HepG2 (cell line): ENCODE measurements at regions not wholly inside any gene's neighbourhood (a gene's known extent, or its start where the extent isn't known, plus 50 kb on each side); places are given as distances from the start of the nearest gene placed in this dataset.
A peak's percentile ranks its signal among the peaks of the same experiment; 100 is the strongest.

ENCODE experiments used
- ATAC-seq: fragments of 200-7000 bp; cut with Tn5 transposase; 3 replicates; pipeline ENCODE4 v1.9.1; 2020; ENCODE audit warnings: mild to moderate bottlenecking, moderate library complexity
- BruUV-seq: library from RNA; stranded (reverse); fragments of 400-500 nt; replicated peaks from 2 replicates; lab custom pipeline; 2021; lab: Mats Ljungman, UMichigan
- CTCF ChIA-PET: fragments of 300-600 bp; formaldehyde crosslinking; extraction: SDS; loops from one replicate; lab custom pipeline; 2021; ENCODE audit warnings: low total read pairs, inconsistent platforms, low intra/inter-chr PET ratio; lab: Yijun Ruan, JAX
- POLR2A ChIA-PET: fragments of 350-600 bp; sonication (Branson Sonifier 250); formaldehyde crosslinking; loops from one replicate; lab custom pipeline; 2020; ENCODE audit warnings: antibody characterized with exemption, inconsistent platforms; lab: Yijun Ruan, JAX
- DNase-seq: peaks from one replicate; pipeline ENCODE4 v3.0.0-alpha.2; 2015; ENCODE audit warnings: low spot score
- FAIRE-seq: peaks from 3 replicates; lab custom pipeline; 2011; peaks lifted over from hg19 to GRCh38; lab: Jason Lieb, UNC
- H2AFZ ChIP-seq: one replicate; pipeline ENCODE4 v1.6.1; 2011; ENCODE audit warnings: low read length, inconsistent platforms
- H3K27ac ChIP-seq: fragments of 300-600 bp; 3 replicates; pipeline ENCODE4 v1.8.0; 2011; ENCODE audit warnings: mixed run types, mild to moderate bottlenecking, mixed read lengths, low read length, inconsistent platforms; ENCODE audit not compliant: insufficient read depth; ENCODE audit errors: extremely low read length
- H3K27me3 ChIP-seq, 2 experiments: fragments of 200-600 bp in 1 of 2; 2 replicates in 1 of 2; 3 replicates in 1 of 2; pipeline versions ENCODE4 v1.6.0 to v1.8.0; 2011; ENCODE audit warnings: low read length in 2 of 2, mild to moderate bottlenecking in 2 of 2, moderate library complexity in 2 of 2, inconsistent platforms in 1 of 2; ENCODE audit not compliant: insufficient read depth in 2 of 2, control insufficient read depth in 1 of 2
- H3K36me3 ChIP-seq, 2 experiments: fragments of 200-600 bp in 1 of 2; replicated peaks in 1 of 2; 2 replicates in 1 of 2; 3 replicates in 1 of 2; pipeline versions ENCODE4 v1.5.1 to v1.8.0; 2011; ENCODE audit warnings: low read length in 2 of 2, inconsistent platforms in 1 of 2; ENCODE audit not compliant: insufficient read depth in 2 of 2, control insufficient read depth in 1 of 2
- H3K4me1 ChIP-seq: 2 replicates; pipeline ENCODE4 v1.5.1; 2012; ENCODE audit warnings: low read length, inconsistent platforms; ENCODE audit not compliant: insufficient read depth
- H3K4me2 ChIP-seq: 2 replicates; pipeline ENCODE4 v1.6.0; 2011; ENCODE audit warnings: low read depth, low read length, inconsistent platforms
- H3K4me3 ChIP-seq, 3 experiments: fragments of 200-600 bp in 1 of 3; sonication (generic), shearing (Covaris generic) in 1 of 3; replicated peaks in 1 of 3; 2 replicates each; pipeline ENCODE4 v1.5.1; 2011 to 2016; ENCODE audit warnings: low read length in 3 of 3, inconsistent platforms in 2 of 3, low read depth in 2 of 3, mild to moderate bottlenecking in 2 of 3, control low read depth in 1 of 3, mixed read lengths in 1 of 3; ENCODE audit not compliant: insufficient read depth in 1 of 3
- H3K79me2 ChIP-seq: one replicate; pipeline ENCODE4 v1.6.1; 2011; ENCODE audit warnings: low read length, inconsistent platforms; ENCODE audit not compliant: insufficient read depth
- H3K9ac ChIP-seq: 2 replicates; pipeline ENCODE4 v1.6.0; 2011; ENCODE audit warnings: mild to moderate bottlenecking, low read depth, low read length, inconsistent platforms; ENCODE audit not compliant: insufficient read depth
- H3K9me3 ChIP-seq: 2 replicates; pipeline ENCODE4 v1.5.1; 2012; ENCODE audit warnings: mild to moderate bottlenecking, low read length
- H4K20me1 ChIP-seq: 2 replicates; pipeline ENCODE4 v1.6.0; 2011; ENCODE audit warnings: inconsistent platforms, mild to moderate bottlenecking, low read length, moderate library complexity; ENCODE audit not compliant: insufficient read depth
- FOSL2 ChIP-seq: sonication (generic); formaldehyde crosslinking; IDR thresholded peaks from 2 replicates; pipeline ENCODE4 v1.4.0; 2020; ENCODE audit warnings: missing genetic modification reagents
- KLF9 ChIP-seq: IDR thresholded peaks from 2 replicates; pipeline ENCODE4 v1.6.1; 2016; ENCODE audit warnings: low read depth
- MEF2D ChIP-seq: sonication (generic); formaldehyde crosslinking; IDR thresholded peaks from 2 replicates; pipeline ENCODE4 v1.5.1; 2020; ENCODE audit warnings: mild to moderate bottlenecking, missing genetic modification reagents
- NFE2 ChIP-seq: sonication (generic); formaldehyde crosslinking; IDR thresholded peaks from 2 replicates; pipeline ENCODE4 v1.4.0; 2020; ENCODE audit warnings: missing genetic modification reagents
- SIN3A ChIP-seq: IDR thresholded peaks from 2 replicates; pipeline ENCODE4 v1.6.1; 2011; ENCODE audit warnings: low read depth, mild to moderate bottlenecking, control low read depth, low read length, borderline replicate concordance
- STAG1 ChIP-seq: sonication (generic); formaldehyde crosslinking; IDR thresholded peaks from 2 replicates; pipeline ENCODE4 v1.4.0; 2020; ENCODE audit warnings: missing genetic modification reagents
- ZKSCAN8 ChIP-seq: IDR thresholded peaks from 2 replicates; pipeline ENCODE4 v1.6.1; 2016; ENCODE audit warnings: borderline replicate concordance, missing genetic modification reagents, missing compliant biosample characterization
- WGBS: methylation state at CpG from one replicate; pipeline ENCODE4 v1.1.6; 2017; ENCODE audit warnings: low lambda C conversion rate; 5-methylcytosine and 5-hydroxymethylcytosine counted together
- in situ Hi-C: cut with HindIII; loops from 2 replicates; pipeline ENCODE4 v1.10.0; 2017; ENCODE audit warnings: low pct_unique_long_range_greater_than_20kb; ENCODE audit not compliant: extremely low pct_ligation_motif_present
- intact Hi-C: fragments of 100-400 bp; cut with micrococcal nuclease; formaldehyde crosslinking; loops from one replicate; pipeline ENCODE4 v1.10.0; 2022; ENCODE audit not compliant: unreplicated experiment
- TF ChIP-seq, protein P1 (sequence below): IDR thresholded peaks from 2 replicates; pipeline ENCODE4 v1.6.1; 2016; ENCODE audit warnings: control low read depth
- TF ChIP-seq, protein P2 (sequence below): sonication (generic); formaldehyde crosslinking; IDR thresholded peaks from 2 replicates; pipeline ENCODE4 v1.5.0; 2020; ENCODE audit warnings: mild to moderate bottlenecking, missing genetic modification reagents, moderate library complexity
- TF ChIP-seq, protein P3 (sequence below): sonication (generic); formaldehyde crosslinking; IDR thresholded peaks from 2 replicates; pipeline ENCODE4 v1.4.0; 2020; ENCODE audit warnings: mild to moderate bottlenecking, missing genetic modification reagents
- TF ChIP-seq, protein P4 (sequence below): sonication (generic); formaldehyde crosslinking; IDR thresholded peaks from 2 replicates; pipeline ENCODE4 v1.8.0; 2023; ENCODE audit warnings: mild to moderate bottlenecking, missing genetic modification reagents

DNA sequence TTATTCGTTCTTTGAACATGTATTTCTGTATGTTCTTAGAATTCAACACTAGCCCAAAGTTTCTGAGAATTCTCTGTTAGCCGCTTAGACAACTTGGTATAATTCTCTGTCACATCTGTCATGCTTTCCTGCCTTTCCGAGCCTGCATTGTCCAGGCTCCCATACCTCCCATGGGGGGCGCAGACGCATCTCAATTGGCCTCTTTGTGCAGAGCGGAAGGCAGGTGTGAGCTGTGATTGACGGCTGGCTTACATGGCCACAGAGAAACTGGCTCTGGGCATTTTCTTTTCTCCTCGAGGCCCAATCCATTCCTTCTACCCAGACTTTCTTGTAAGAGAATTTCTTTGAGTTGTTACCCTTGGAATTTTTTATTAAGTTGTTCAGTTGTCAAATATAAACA lies 132.7 kb upstream of the SESN3 start:
- H3K9me3 ChIP-seq: no peaks in the 10 kb centered on the region
- peak; percentile 16 for DNase-seq
- H3K4me3 ChIP-seq: no peak overlapping the region
- intact Hi-C loops: loop anchor here (5.0 kb wide), 1 partner anchor 211 kb away; no protein-coding TSS in a partner anchor
- in situ Hi-C loops: loop anchor here (10.0 kb wide), 1 partner anchor 209 kb away; no protein-coding TSS in a partner anchor
- no peak overlapping the region for H2AFZ ChIP-seq
- H3K36me3 ChIP-seq: no peaks in the 10 kb centered on the region
- H3K4me2 ChIP-seq: no peak overlapping the region
- H3K9ac ChIP-seq: no peak overlapping the region
- H3K27ac ChIP-seq: no peak overlapping the region
- H3K4me1 ChIP-seq: peaks cover 57% of the 10 kb centered on the region
- no peak for FAIRE-seq
- no peaks in the 10 kb centered on the region for H4K20me1 ChIP-seq
- 66% methylated on average over 8 of the region's 8 CpGs for WGBS
- ATAC-seq: 0 out of 3 replicates have a peak, but pooled peaks have one; percentile 37
- no TSS peak for BruUV-seq
- H3K79me2 ChIP-seq: no peaks in the 10 kb centered on the region
- H3K27me3 ChIP-seq: 0 out of 5 replicates have a peak, but pooled peaks cover 0 to 3% of the 10 kb centered on the region in 2 experiments
- CTCF ChIA-PET: no interaction called here
- POLR2A ChIA-PET: no interaction called here
- TF ChIP-seq NFE2 (CRISPR knock-in tag) (no peak), KLF9 (CRISPR knock-in tag) (no peak), ZKSCAN8 (CRISPR knock-in tag) (no peak), MEF2D (CRISPR knock-in tag) (no peak), FOSL2 (CRISPR knock-in tag) (0 out of 2 replicates have a peak, but pooled peaks have one; percentile 16), STAG1 (CRISPR knock-in tag) (peak; percentile 27), SIN3A (no peak)
- TF ChIP-seq, protein P1, sequence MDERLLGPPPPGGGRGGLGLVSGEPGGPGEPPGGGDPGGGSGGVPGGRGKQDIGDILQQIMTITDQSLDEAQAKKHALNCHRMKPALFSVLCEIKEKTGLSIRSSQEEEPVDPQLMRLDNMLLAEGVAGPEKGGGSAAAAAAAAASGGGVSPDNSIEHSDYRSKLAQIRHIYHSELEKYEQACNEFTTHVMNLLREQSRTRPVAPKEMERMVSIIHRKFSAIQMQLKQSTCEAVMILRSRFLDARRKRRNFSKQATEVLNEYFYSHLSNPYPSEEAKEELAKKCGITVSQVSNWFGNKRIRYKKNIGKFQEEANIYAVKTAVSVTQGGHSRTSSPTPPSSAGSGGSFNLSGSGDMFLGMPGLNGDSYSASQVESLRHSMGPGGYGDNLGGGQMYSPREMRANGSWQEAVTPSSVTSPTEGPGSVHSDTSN: peak; percentile 56
- TF ChIP-seq, protein P2, sequence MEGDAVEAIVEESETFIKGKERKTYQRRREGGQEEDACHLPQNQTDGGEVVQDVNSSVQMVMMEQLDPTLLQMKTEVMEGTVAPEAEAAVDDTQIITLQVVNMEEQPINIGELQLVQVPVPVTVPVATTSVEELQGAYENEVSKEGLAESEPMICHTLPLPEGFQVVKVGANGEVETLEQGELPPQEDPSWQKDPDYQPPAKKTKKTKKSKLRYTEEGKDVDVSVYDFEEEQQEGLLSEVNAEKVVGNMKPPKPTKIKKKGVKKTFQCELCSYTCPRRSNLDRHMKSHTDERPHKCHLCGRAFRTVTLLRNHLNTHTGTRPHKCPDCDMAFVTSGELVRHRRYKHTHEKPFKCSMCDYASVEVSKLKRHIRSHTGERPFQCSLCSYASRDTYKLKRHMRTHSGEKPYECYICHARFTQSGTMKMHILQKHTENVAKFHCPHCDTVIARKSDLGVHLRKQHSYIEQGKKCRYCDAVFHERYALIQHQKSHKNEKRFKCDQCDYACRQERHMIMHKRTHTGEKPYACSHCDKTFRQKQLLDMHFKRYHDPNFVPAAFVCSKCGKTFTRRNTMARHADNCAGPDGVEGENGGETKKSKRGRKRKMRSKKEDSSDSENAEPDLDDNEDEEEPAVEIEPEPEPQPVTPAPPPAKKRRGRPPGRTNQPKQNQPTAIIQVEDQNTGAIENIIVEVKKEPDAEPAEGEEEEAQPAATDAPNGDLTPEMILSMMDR: peak; percentile 30
- TF ChIP-seq, protein P3, sequence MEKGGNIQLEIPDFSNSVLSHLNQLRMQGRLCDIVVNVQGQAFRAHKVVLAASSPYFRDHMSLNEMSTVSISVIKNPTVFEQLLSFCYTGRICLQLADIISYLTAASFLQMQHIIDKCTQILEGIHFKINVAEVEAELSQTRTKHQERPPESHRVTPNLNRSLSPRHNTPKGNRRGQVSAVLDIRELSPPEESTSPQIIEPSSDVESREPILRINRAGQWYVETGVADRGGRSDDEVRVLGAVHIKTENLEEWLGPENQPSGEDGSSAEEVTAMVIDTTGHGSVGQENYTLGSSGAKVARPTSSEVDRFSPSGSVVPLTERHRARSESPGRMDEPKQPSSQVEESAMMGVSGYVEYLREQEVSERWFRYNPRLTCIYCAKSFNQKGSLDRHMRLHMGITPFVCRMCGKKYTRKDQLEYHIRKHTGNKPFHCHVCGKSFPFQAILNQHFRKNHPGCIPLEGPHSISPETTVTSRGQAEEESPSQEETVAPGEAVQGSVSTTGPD (CRISPR knock-in tag): no peak
- TF ChIP-seq, protein P4, sequence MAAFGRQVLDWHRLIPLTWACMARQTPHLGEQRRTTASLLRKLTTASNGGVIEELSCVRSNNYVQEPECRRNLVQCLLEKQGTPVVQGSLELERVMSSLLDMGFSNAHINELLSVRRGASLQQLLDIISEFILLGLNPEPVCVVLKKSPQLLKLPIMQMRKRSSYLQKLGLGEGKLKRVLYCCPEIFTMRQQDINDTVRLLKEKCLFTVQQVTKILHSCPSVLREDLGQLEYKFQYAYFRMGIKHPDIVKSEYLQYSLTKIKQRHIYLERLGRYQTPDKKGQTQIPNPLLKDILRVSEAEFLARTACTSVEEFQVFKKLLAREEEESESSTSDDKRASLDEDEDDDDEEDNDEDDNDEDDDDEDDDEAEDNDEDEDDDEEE (CRISPR knock-in tag): no peak
